ENCODE measurements at regions not wholly inside any gene's neighbourhood (a gene's known extent, or its start where the extent isn't known, plus 50 kb on each side); places are given as distances from the start of the nearest gene placed in this dataset.

DNA sequence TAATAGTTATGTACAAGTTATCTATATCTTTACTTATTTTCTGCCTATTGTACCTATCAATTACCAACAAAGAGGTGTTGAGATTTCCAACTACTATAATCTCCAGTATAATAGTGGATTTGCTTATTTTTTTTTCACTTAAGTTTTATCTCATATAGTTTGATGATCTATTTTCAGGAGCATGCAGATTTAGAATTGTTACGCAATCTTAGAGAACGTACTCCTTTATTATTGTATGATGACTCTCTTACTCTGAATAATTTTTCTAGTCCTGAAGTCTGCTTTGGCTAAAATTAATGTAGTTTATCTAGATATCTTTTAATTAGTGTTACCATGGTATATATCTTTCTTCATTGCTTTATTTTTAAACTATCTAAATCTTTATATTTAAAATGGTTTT is 205.2 kb downstream of the SCG2 start:
- DNase-seq = no peak
- H3K4me1 Mint-ChIP-seq (ENCODE audit: low read depth, unreplicated experiment) = no peaks in the 10 kb centered on the region
- no peaks in the 10 kb centered on the region for H3K27me3 Mint-ChIP-seq (ENCODE audit: unreplicated experiment)
- peaks cover 3% of the 10 kb centered on the region for H3K9me3 Mint-ChIP-seq (ENCODE audit: unreplicated experiment)
- no peak overlapping the region for H3K4me3 Mint-ChIP-seq (ENCODE audit: unreplicated experiment)
- TF ChIP-seq, protein P1, sequence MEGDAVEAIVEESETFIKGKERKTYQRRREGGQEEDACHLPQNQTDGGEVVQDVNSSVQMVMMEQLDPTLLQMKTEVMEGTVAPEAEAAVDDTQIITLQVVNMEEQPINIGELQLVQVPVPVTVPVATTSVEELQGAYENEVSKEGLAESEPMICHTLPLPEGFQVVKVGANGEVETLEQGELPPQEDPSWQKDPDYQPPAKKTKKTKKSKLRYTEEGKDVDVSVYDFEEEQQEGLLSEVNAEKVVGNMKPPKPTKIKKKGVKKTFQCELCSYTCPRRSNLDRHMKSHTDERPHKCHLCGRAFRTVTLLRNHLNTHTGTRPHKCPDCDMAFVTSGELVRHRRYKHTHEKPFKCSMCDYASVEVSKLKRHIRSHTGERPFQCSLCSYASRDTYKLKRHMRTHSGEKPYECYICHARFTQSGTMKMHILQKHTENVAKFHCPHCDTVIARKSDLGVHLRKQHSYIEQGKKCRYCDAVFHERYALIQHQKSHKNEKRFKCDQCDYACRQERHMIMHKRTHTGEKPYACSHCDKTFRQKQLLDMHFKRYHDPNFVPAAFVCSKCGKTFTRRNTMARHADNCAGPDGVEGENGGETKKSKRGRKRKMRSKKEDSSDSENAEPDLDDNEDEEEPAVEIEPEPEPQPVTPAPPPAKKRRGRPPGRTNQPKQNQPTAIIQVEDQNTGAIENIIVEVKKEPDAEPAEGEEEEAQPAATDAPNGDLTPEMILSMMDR (IDR thresholded peaks at IDR 0.05; ENCODE audit: partially characterized antibody, unreplicated experiment) = no peak
- peaks cover 5% of the 10 kb centered on the region for H3K36me3 Mint-ChIP-seq (ENCODE audit: unreplicated experiment)
- H3K27ac Mint-ChIP-seq (ENCODE audit: unreplicated experiment) = no peak overlapping the region

- Mint-ChIP-seq H3K4me1 (ENCODE audit: low read depth, unreplicated experiment) (no peaks in the 10 kb centered on the region), H3K9me3 (ENCODE audit: unreplicated experiment) (no peaks in the 10 kb centered on the region), H3K27ac (ENCODE audit: unreplicated experiment) (no peak overlapping the region), H3K36me3 (ENCODE audit: unreplicated experiment) (no peaks in the 10 kb centered on the region), H3K27me3 (ENCODE audit: unreplicated experiment) (no peaks in the 10 kb centered on the region), H3K4me3 (ENCODE audit: unreplicated experiment) (no peak overlapping the region)
- TF ChIP-seq, protein P1 (IDR thresholded peaks at IDR 0.05; ENCODE audit: partially characterized antibody, unreplicated experiment) = no peak
- no peak for DNase-seq
Measured at GRCh38 chr2:223399357-223399957, 202.7 kb downstream of the SCG2 start.

- Mint-ChIP-seq H3K4me3 (ENCODE audit: unreplicated experiment) (no peak overlapping the region), H3K36me3 (ENCODE audit: unreplicated experiment) (no peaks in the 10 kb centered on the region), H3K27ac (ENCODE audit: unreplicated experiment) (no peak overlapping the region), H3K9me3 (ENCODE audit: unreplicated experiment) (no peaks in the 10 kb centered on the region), H3K4me1 (ENCODE audit: low read depth, unreplicated experiment) (no peaks in the 10 kb centered on the region), H3K27me3 (ENCODE audit: unreplicated experiment) (no peaks in the 10 kb centered on the region)
- no peak for DNase-seq
- TF ChIP-seq, protein P1 (IDR thresholded peaks at IDR 0.05; ENCODE audit: partially characterized antibody, unreplicated experiment) = no peak
Measured at GRCh38 chr2:223404616-223405015, 197.5 kb downstream of the SCG2 start.

GRCh38 chr2:223414646-223415045 is 187.5 kb downstream of the SCG2 start:
- no peak for DNase-seq
- Mint-ChIP-seq H3K4me1 (ENCODE audit: low read depth, unreplicated experiment) (no peaks in the 10 kb centered on the region), H3K4me3 (ENCODE audit: unreplicated experiment) (no peak overlapping the region), H3K27ac (ENCODE audit: unreplicated experiment) (no peak overlapping the region), H3K9me3 (ENCODE audit: unreplicated experiment) (no peaks in the 10 kb centered on the region), H3K36me3 (ENCODE audit: unreplicated experiment) (no peaks in the 10 kb centered on the region), H3K27me3 (ENCODE audit: unreplicated experiment) (no peaks in the 10 kb centered on the region)
- TF ChIP-seq, protein P1 (IDR thresholded peaks at IDR 0.05; ENCODE audit: partially characterized antibody, unreplicated experiment) = no peak

DNA sequence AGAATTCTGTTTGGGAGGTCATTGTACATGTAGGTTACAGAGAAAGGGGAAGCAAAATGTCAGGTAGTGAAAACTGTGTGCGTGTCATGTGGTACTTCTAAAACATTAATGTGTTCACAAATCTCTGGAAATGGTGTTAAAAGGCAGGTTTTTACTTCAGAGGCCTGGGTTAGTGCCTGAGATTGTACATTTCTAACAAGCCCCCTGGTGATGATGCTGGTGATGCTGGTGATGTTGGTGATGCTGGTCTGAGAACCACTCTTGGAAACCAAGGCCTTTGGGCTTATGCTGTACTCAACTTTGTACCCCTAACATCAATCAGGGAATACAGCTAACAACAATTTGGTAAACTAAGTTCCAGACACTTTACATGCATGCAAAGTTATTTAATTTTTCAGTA is 187.1 kb downstream of the SCG2 start:
- DNase-seq = no peak
- Mint-ChIP-seq H3K9me3 (ENCODE audit: unreplicated experiment) (no peaks in the 10 kb centered on the region), H3K36me3 (ENCODE audit: unreplicated experiment) (no peaks in the 10 kb centered on the region), H3K4me3 (ENCODE audit: unreplicated experiment) (no peak overlapping the region), H3K27ac (ENCODE audit: unreplicated experiment) (no peak overlapping the region), H3K4me1 (ENCODE audit: low read depth, unreplicated experiment) (no peaks in the 10 kb centered on the region), H3K27me3 (ENCODE audit: unreplicated experiment) (no peaks in the 10 kb centered on the region)
- TF ChIP-seq, protein P1 (IDR thresholded peaks at IDR 0.05; ENCODE audit: partially characterized antibody, unreplicated experiment) = no peak
